Neural crest cell (in vitro differentiated cells): ENCODE measurements at regions not wholly inside any gene's neighbourhood (a gene's known extent, or its start where the extent isn't known, plus 50 kb on each side); places are given as distances from the start of the nearest gene placed in this dataset.

Experiments
- DNase-seq: peaks from one replicate; pipeline ENCODE4 v3.0.0; 2021; ENCODE audit warnings: low read depth, mixed read lengths, low spot score
- H3K27ac Mint-ChIP-seq: one replicate; pipeline ENCODE4 v1.8.0; 2021; ENCODE audit warnings: mild to moderate bottlenecking, mixed read lengths; ENCODE audit not compliant: unreplicated experiment
- H3K27me3 Mint-ChIP-seq: 2 replicates; pipeline ENCODE4 v1.8.0; 2021; ENCODE audit warnings: low read depth, mild to moderate bottlenecking, mixed read lengths
- H3K36me3 Mint-ChIP-seq: 2 replicates; pipeline ENCODE4 v1.8.0; 2021; ENCODE audit warnings: low read depth, mild to moderate bottlenecking, mixed read lengths
- H3K4me1 Mint-ChIP-seq: 2 replicates; pipeline ENCODE4 v1.8.0; 2021; ENCODE audit warnings: mixed read lengths
- H3K4me3 Mint-ChIP-seq: one replicate; pipeline ENCODE4 v1.8.0; 2021; ENCODE audit warnings: mild to moderate bottlenecking, mixed read lengths
- H3K9me3 Mint-ChIP-seq: 2 replicates; pipeline ENCODE4 v1.8.0; 2021; ENCODE audit warnings: mixed read lengths
- CTCF ChIP-seq: fragments of 200-600 bp; sonication (generic); conservative IDR thresholded peaks from 2 replicates; pipeline ENCODE4 v1.5.0; 2021; ENCODE audit warnings: antibody characterized with exemption, mild to moderate bottlenecking

GRCh38 chr6:44511126-44511525 lies 123.6 kb downstream of the CDC5L start:
- H3K4me1 Mint-ChIP-seq: no peaks in the 10 kb centered on the region
- H3K36me3 Mint-ChIP-seq: no peaks in the 10 kb centered on the region
- no peaks in the 10 kb centered on the region for H3K27me3 Mint-ChIP-seq

GRCh38 chr6:44512868-44513741 lies 125.6 kb downstream of the CDC5L start:
- no peaks in the 10 kb centered on the region for H3K36me3 Mint-ChIP-seq
- H3K9me3 Mint-ChIP-seq: peaks cover 16% of the 10 kb centered on the region
- H3K4me3 Mint-ChIP-seq: no peak overlapping the region
- H3K27me3 Mint-ChIP-seq: no peaks in the 10 kb centered on the region
- no peak for DNase-seq
- H3K4me1 Mint-ChIP-seq: no peaks in the 10 kb centered on the region
- TF ChIP-seq CTCF: no peak
- no peak overlapping the region for H3K27ac Mint-ChIP-seq

More at GRCh38 chr6:44511126-44511525, 123.6 kb downstream of the CDC5L start:
- H3K27ac Mint-ChIP-seq: no peak overlapping the region
- TF ChIP-seq CTCF: no peak
- DNase-seq: no peak
- peaks cover 5% of the 10 kb centered on the region for H3K9me3 Mint-ChIP-seq
- no peak overlapping the region for H3K4me3 Mint-ChIP-seq

GRCh38 chr6:44514085-44514484 lies 126.6 kb downstream of the CDC5L start:
- no peaks in the 10 kb centered on the region for H3K27me3 Mint-ChIP-seq
- no peak for DNase-seq
- H3K9me3 Mint-ChIP-seq: peaks cover 22% of the 10 kb centered on the region
- no peak overlapping the region for H3K27ac Mint-ChIP-seq
- H3K4me3 Mint-ChIP-seq: no peak overlapping the region
- no peak for TF ChIP-seq CTCF
- no peaks in the 10 kb centered on the region for H3K4me1 Mint-ChIP-seq
- peaks cover 4% of the 10 kb centered on the region for H3K36me3 Mint-ChIP-seq

- Mint-ChIP-seq H3K36me3 (peaks cover 4% of the 10 kb centered on the region), H3K9me3 (peaks cover 24% of the 10 kb centered on the region), H3K27me3 (no peaks in the 10 kb centered on the region), H3K4me3 (no peak overlapping the region), H3K4me1 (no peaks in the 10 kb centered on the region), H3K27ac (peak overlapping the region; percentile 83)
- TF ChIP-seq CTCF: no peak
- no peak for DNase-seq
Observed at GRCh38 chr6:44514576-44515193, 127.2 kb downstream of the CDC5L start.

- peaks cover 10% of the 10 kb centered on the region for H3K9me3 Mint-ChIP-seq
- H3K4me3 Mint-ChIP-seq: no peak overlapping the region
- peaks cover 8% of the 10 kb centered on the region for H3K36me3 Mint-ChIP-seq
- no peak overlapping the region for H3K27ac Mint-ChIP-seq
- no peaks in the 10 kb centered on the region for H3K27me3 Mint-ChIP-seq
- DNase-seq: no peak
- no peaks in the 10 kb centered on the region for H3K4me1 Mint-ChIP-seq
- no peak for TF ChIP-seq CTCF
Observed at GRCh38 chr6:44522871-44523270, 135.4 kb downstream of the CDC5L start.
